ENCODE measurements at regions not wholly inside any gene's neighbourhood (a gene's known extent, or its start where the extent isn't known, plus 50 kb on each side); places are given as distances from the start of the nearest gene placed in this dataset.

- intact Hi-C loops (cut with micrococcal nuclease; ENCODE audit: unreplicated experiment): no loop called here
- WGBS (ENCODE audit: low lambda C conversion rate): no CpG with 5 or more reads among the region's 4 CpGs
- Histone ChIP-seq H3K27ac (ENCODE audit: extremely low read length, insufficient read depth, low read length) (no peak overlapping the region), H3K4me2 (ENCODE audit: low read depth, low read length) (no peak overlapping the region), H3K4me1 (ENCODE audit: insufficient read depth, low read length) (no peaks in the 10 kb centered on the region), H3K4me3 (replicated peaks in 1 of 3; ENCODE audit: insufficient read depth in 1 of 3, low read depth in 2 of 3, low read length in 3 of 3) (no peak overlapping the region), H3K79me2 (ENCODE audit: insufficient read depth, low read length) (no peaks in the 10 kb centered on the region), H3K9ac (ENCODE audit: insufficient read depth, low read depth, low read length) (no peak overlapping the region), H3K27me3 (ENCODE audit: control insufficient read depth in 1 of 2, insufficient read depth in 2 of 2, low read length in 2 of 2) (no peaks in the 10 kb centered on the region), H3K36me3 (replicated peaks in 1 of 2; ENCODE audit: control insufficient read depth in 1 of 2, insufficient read depth in 2 of 2, low read length in 2 of 2) (no peaks in the 10 kb centered on the region), H3K9me3 (ENCODE audit: low read length) (peaks cover 44% of the 10 kb centered on the region), H2AFZ (ENCODE audit: low read length) (no peak overlapping the region), H4K20me1 (ENCODE audit: insufficient read depth, low read length) (no peaks in the 10 kb centered on the region)
- no peak for FAIRE-seq
- ChIA-PET POLR2A (no interaction called here), CTCF (ENCODE audit: low intra/inter-chr PET ratio, low total read pairs) (no interaction called here)
- TF ChIP-seq MIER2 (CRISPR knock-in tag; IDR thresholded peaks at IDR 0.05) (no peak), NFYC (CRISPR knock-in tag; IDR thresholded peaks at IDR 0.05) (no peak)
- no peak for DNase-seq (ENCODE audit: low spot score)
- no peak for ATAC-seq
- BruUV-seq (replicated peaks): no TSS peak
- in situ Hi-C loops (cut with HindIII; ENCODE audit: extremely low pct_ligation_motif_present, low pct_unique_long_range_greater_than_20kb): no loop called here
Observed at GRCh38 chr1:81221564-81221963, 579.2 kb upstream of the ADGRL2 start.

GRCh38 chr1:81220614-81221071, 580.1 kb upstream of the ADGRL2 start:
- no peaks in the 10 kb centered on the region for H3K4me1 ChIP-seq (ENCODE audit: insufficient read depth, low read length)
- H4K20me1 ChIP-seq (ENCODE audit: insufficient read depth, low read length): no peaks in the 10 kb centered on the region
- FAIRE-seq: no peak
- no CpG with 5 or more reads among the region's 11 CpGs for WGBS (ENCODE audit: low lambda C conversion rate)
- intact Hi-C loops (cut with micrococcal nuclease; ENCODE audit: unreplicated experiment) (no loop called here), in situ Hi-C loops (cut with HindIII; ENCODE audit: extremely low pct_ligation_motif_present, low pct_unique_long_range_greater_than_20kb) (no loop called here)
- H3K9ac ChIP-seq (ENCODE audit: insufficient read depth, low read depth, low read length): no peak overlapping the region
- no peaks in the 10 kb centered on the region for H3K79me2 ChIP-seq (ENCODE audit: insufficient read depth, low read length)
- H3K4me2 ChIP-seq (ENCODE audit: low read depth, low read length): no peak overlapping the region
- no TSS peak for BruUV-seq (replicated peaks)
- ChIA-PET POLR2A (no interaction called here), CTCF (ENCODE audit: low intra/inter-chr PET ratio, low total read pairs) (no interaction called here)
- no peak overlapping the region for H3K27ac ChIP-seq (ENCODE audit: extremely low read length, insufficient read depth, low read length)
- no peak for ATAC-seq
- H2AFZ ChIP-seq (ENCODE audit: low read length): no peak overlapping the region
- no peak for DNase-seq (ENCODE audit: low spot score)
- no peaks in the 10 kb centered on the region for H3K36me3 ChIP-seq (replicated peaks in 1 of 2; ENCODE audit: control insufficient read depth in 1 of 2, insufficient read depth in 2 of 2, low read length in 2 of 2)
- H3K9me3 ChIP-seq (ENCODE audit: low read length): peaks cover 42% of the 10 kb centered on the region
- H3K27me3 ChIP-seq (ENCODE audit: control insufficient read depth in 1 of 2, insufficient read depth in 2 of 2, low read length in 2 of 2): no peaks in the 10 kb centered on the region
- no peak overlapping the region for H3K4me3 ChIP-seq (replicated peaks in 1 of 3; ENCODE audit: insufficient read depth in 1 of 3, low read depth in 2 of 3, low read length in 3 of 3)
- no peak for TF ChIP-seq ZNF556 (CRISPR knock-in tag; IDR thresholded peaks at IDR 0.05; ENCODE audit: borderline replicate concordance)
- no peak for TF ChIP-seq ZNF687 (CRISPR knock-in tag; IDR thresholded peaks at IDR 0.05)
- no peak for TF ChIP-seq KLF15 (CRISPR knock-in tag; IDR thresholded peaks at IDR 0.05; ENCODE audit: borderline replicate concordance)
- no peak for TF ChIP-seq ZFY (CRISPR knock-in tag; IDR thresholded peaks at IDR 0.05)
- no peak for TF ChIP-seq SP5 (CRISPR knock-in tag; IDR thresholded peaks at IDR 0.05; ENCODE audit: borderline replicate concordance, low read depth)
- no peak for TF ChIP-seq ZNF562 (CRISPR knock-in tag; IDR thresholded peaks at IDR 0.05; ENCODE audit: borderline replicate concordance)
- TF ChIP-seq CENPT (CRISPR knock-in tag; IDR thresholded peaks at IDR 0.05; ENCODE audit: low read depth): no peak
- no peak for TF ChIP-seq ZNF34 (CRISPR knock-in tag; IDR thresholded peaks at IDR 0.05; ENCODE audit: borderline replicate concordance)
- TF ChIP-seq GLI4 (CRISPR knock-in tag; IDR thresholded peaks at IDR 0.05; ENCODE audit: borderline replicate concordance): no peak
- no peak for TF ChIP-seq KLF12 (CRISPR knock-in tag; IDR thresholded peaks at IDR 0.05; ENCODE audit: borderline replicate concordance)
- TF ChIP-seq ZNF329 (CRISPR knock-in tag; IDR thresholded peaks at IDR 0.05; ENCODE audit: low read depth): no peak
- no peak for TF ChIP-seq PHF20 (CRISPR knock-in tag; IDR thresholded peaks at IDR 0.05)
- no peak for TF ChIP-seq THRA (CRISPR knock-in tag; IDR thresholded peaks at IDR 0.05; ENCODE audit: borderline replicate concordance)
- TF ChIP-seq HMGA1 (CRISPR knock-in tag; conservative IDR thresholded peaks at IDR 0.05): no peak

Data from HepG2 (cell line).